ENCODE measurements at regions not wholly inside any gene's neighbourhood (a gene's known extent, or its start where the extent isn't known, plus 50 kb on each side); places are given as distances from the start of the nearest gene placed in this dataset.
"Not testable (repeated sequence)": the region's sequence is repeated elsewhere in the genome, so short reads cannot be mapped to it uniquely, and the experiment has no call there.

- in situ Hi-C loops (cut with HindIII; ENCODE audit: low sequenced_read_pairs) = no loop called here
- DNase-seq (ENCODE audit: low spot score) = no peak
These were observed 144.0 kb downstream of the SPTSSA start for GRCh38 chr14:34318014-34318413.

GRCh38 chr14:34310724-34311123 is 151.3 kb downstream of the SPTSSA start:
- in situ Hi-C loops (cut with HindIII; ENCODE audit: low sequenced_read_pairs) = no loop called here
- DNase-seq (ENCODE audit: low spot score) = no peak

DNA sequence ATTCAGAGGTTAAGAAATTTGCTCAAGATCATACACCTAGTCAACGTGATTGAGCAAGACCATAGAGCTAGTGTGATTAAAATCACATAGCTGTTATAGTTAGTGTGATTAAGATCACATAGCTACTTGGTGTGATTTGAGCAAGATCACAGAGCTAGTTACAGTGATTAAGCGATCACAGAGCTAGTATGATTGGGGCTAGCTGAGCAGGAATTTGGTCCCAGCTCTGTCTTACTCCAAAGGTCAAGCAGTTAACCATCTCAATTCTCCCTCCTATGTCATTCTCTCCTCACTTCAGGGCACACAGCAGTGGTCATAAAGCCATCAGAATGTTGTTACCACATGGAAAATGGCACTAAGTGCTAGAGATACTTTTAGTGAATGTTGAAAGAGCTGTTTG is 158.2 kb downstream of the SPTSSA start:
- in situ Hi-C loops (cut with HindIII; ENCODE audit: low sequenced_read_pairs) = no loop called here

DNA sequence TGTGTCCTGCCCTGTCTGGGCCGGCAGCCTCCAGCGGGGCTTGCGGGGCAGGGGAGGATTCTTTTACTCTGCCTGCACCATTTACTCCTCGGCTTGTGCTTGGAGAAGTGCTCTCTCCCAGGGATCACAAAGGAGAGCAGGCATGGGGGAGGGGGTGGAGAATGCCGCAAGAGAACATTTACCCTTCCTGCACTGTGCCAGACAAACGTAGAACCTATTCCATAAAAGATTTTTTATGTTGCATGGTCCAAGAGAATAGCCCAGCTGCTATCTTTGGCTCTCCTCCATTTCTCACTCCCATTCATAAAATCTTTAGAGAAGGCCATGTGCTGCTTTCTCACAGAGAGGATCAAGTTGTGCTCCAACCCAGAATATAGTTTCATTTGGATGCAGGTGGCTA is 159.4 kb downstream of the SPTSSA start:
- in situ Hi-C loops (cut with HindIII; ENCODE audit: low sequenced_read_pairs) = no loop called here
- peak; percentile 36 for DNase-seq (ENCODE audit: low spot score)

More for the DNA sequence above, 158.2 kb downstream of the SPTSSA start:
- DNase-seq (ENCODE audit: low spot score) = no peak

- DNase-seq (ENCODE audit: low spot score) = peak; percentile 20
- in situ Hi-C loops (cut with HindIII; ENCODE audit: low sequenced_read_pairs) = no loop called here
These were observed 160.9 kb downstream of the SPTSSA start for GRCh38 chr14:34300882-34301734.

GRCh38 chr14:34300330-34300729 is 161.7 kb downstream of the SPTSSA start:
- in situ Hi-C loops (cut with HindIII; ENCODE audit: low sequenced_read_pairs) = no loop called here

DNA sequence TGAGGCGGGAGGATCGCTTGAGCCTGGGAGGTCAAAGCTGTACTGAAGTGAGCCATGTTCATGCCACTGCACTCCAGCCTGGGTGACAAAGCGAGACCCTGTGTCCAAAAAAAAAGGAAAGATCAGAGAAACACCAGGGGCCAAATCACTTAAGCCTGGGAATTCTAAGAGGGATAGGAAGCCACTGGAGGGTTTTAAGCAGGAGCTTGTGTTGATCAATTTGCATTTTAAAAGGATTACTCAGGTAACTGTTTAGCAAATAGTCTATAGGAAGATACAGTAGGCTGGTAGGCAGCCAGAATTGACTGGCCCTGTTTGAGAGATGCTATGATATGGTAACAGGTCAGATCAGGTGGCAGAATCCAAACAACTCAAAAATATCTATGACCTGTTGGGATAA is 162.7 kb downstream of the SPTSSA start:
- no peak for DNase-seq (ENCODE audit: low spot score)
- in situ Hi-C loops (cut with HindIII; ENCODE audit: low sequenced_read_pairs) = no loop called here

More at GRCh38 chr14:34300330-34300729, 161.7 kb downstream of the SPTSSA start:
- no peak for DNase-seq (ENCODE audit: low spot score)

DNA sequence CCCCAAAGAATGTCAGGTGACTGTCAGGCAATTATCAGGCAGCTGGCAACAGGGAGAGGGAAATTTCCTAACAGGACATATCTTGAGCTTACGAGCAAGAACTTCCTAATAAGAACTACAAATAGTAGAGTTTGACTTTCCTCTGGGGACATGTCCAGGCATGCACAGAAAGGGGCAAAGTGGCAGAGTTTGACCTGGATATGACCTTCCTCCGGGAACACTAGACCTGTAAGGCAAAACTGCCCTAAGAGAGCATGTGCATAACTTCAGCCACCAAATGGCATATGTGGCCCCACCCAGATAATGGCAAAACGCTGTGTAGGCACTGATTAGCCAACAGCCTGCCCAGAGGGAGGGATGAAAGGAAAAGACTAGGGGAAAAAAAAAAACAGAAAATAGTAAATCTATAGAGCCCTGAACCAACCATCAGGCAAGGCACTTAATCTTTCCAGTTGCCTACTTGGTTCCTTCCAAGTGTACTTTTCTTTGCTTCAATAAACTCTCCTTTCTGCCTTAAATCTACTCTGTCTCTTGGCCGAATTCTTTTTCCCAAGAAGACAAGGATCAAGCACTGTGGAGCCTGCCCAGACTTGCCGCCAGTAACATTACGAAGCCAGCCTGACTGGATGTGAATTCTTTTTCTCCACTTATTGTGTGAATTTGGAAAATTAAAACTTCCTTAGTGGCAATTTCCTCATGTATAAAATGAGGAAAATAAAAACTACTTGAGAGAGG is 164.1 kb downstream of the SPTSSA start:
- in situ Hi-C loops (cut with HindIII; ENCODE audit: low sequenced_read_pairs) = no loop called here
- DNase-seq (ENCODE audit: low spot score) = no peak

DNA sequence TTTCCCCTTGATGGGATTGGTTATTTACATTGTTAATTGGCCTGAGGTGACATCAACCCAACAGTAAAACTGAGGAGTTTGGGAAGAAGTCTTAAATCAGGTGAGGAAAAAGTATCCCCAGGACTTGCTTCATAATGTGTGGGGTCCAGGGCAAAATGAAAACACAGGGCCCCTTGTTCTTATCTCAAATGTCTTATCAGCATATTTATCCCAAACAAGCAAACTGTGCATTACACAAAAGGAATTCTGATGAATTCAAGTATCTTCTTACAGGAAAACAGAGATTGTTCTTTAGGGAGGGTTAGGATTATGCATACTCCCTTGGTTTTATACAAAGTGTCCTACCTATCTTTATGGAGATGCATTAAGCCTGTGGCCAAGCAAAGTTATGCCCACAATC is 178.4 kb downstream of the SPTSSA start:
- in situ Hi-C loops (cut with HindIII; ENCODE audit: low sequenced_read_pairs) = no loop called here

DNA sequence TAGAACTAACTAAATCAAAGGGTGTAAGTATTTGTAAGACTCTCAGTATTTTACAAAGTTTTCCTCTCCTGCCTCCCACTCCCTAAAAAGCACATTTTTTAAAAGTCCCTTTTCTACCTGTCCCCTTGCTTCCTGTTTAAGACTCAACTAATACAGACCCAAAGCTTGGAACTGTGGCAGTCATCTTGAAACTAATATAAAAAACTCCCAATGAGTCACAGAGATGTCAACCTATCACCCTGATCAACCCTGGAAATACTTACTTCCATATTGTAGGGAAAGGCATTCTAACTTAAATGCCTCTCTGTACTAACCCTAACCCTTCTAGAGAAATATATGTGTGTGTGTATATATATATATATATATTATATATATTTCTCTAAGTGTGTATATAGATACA is 184.8 kb downstream of the SPTSSA start:
- in situ Hi-C loops (cut with HindIII; ENCODE audit: low sequenced_read_pairs) = no loop called here
- no peak for DNase-seq (ENCODE audit: low spot score)

More for the DNA sequence above, 178.4 kb downstream of the SPTSSA start:
- no peak for DNase-seq (ENCODE audit: low spot score)

- in situ Hi-C loops (cut with HindIII; ENCODE audit: low sequenced_read_pairs) = no loop called here
- DNase-seq (ENCODE audit: low spot score) = no peak
These were observed 186.5 kb downstream of the SPTSSA start for GRCh38 chr14:34275530-34275929.

- in situ Hi-C loops (cut with HindIII; ENCODE audit: low sequenced_read_pairs) = no loop called here
- no peak for DNase-seq (ENCODE audit: low spot score)
These were observed 187.0 kb downstream of the SPTSSA start for GRCh38 chr14:34275078-34275477.

DNA sequence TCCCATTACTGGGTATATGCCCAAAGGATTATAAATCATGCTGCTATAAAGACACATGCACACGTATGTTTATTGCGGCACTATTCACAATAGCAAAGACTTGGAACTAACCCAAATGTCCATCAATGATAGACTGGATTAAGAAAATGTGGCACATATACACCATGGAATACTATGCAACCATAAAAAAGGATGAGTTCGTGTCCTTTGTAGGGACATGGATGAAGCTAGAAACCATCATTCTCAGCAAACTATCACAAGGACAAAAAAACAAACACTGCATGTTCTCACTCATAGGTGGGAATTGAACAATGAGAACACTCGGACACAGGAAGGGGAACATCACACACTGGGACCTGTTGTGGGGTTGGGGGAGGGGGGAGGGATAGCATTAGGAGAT is 188.3 kb downstream of the SPTSSA start:
- DNase-seq (ENCODE audit: low spot score); in situ Hi-C loops (cut with HindIII; ENCODE audit: low sequenced_read_pairs): not testable (repeated sequence)

GRCh38 chr14:34270361-34270760 is 191.7 kb downstream of the SPTSSA start:
- DNase-seq (ENCODE audit: low spot score) = no peak
- in situ Hi-C loops (cut with HindIII; ENCODE audit: low sequenced_read_pairs) = no loop called here

DNA sequence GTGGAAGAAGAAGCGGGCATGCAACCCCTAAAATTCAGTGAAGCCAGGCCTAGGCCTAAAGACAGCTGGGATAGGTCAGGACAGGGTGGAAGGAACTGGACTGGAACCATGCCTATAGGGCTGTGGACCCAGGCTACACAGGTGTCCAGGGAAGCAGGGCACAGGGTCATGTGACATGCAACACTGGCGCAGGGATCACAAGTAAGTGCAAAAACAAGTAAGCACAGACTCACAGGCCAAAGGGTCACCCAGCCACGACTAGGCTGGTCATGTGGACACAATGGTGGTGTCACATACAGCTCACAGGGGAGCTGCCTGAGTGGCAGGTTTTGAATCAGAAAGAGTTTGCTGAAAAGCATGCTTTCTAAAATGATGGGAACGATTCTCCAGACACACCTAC is 195.7 kb downstream of the SPTSSA start:
- in situ Hi-C loops (cut with HindIII; ENCODE audit: low sequenced_read_pairs) = no loop called here
- no peak for DNase-seq (ENCODE audit: low spot score)

DNA sequence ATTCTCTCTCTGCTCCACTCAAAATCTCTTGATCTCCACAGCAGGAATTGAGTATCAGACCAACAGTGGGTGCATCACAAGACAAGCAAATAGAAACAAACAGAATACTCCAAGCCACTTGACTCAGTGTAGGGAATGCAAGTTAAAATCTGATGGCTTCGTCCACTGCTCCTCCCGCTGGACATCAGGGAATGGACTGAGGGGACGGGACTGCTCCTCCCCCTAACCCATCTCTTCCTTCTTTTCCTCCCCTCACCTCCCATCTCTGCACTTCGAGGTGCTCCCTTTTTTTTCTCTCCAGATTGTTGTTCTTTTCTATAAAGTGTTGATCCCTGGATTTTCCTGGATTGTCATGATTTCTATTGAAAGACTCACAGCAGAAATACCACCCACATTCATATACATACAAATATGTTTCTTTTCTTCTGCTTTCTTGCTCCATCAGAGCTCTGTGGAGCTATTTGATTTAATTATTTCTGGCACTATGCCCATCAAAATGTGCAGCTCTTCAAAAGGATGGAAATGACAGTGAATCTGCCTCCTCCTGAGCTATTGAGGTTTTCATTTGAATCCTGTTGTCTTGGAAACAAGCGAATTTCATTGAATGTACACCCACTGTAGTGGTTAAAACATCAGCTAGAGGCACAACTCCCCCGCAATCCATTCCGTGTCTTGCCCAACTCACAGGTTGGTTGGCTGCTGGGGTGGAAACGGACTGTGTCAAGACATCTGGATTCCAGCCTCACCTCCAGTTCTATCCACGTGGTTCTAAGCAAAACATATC is 199.7 kb downstream of the SPTSSA start:
- no peak for DNase-seq (ENCODE audit: low spot score)
- in situ Hi-C loops (cut with HindIII; ENCODE audit: low sequenced_read_pairs) = no loop called here

DNA sequence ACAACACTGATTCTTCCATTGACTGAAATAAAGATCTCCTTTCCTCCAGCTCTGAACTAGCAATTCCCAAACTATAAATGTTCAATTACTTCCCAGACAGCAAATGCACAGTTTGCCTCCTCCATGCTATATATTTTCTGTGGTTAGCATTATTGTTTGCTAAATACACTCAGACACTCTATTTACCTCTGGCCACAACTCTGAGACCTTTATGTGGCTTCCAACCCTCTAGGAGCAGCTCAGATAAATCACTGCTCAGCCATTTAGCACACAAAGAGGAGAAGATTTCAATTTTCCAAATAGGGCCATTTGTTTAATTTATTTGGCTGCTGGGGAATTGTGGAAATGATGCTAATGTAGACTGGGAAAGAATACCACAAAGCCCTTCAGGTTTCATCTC is 202.0 kb downstream of the SPTSSA start:
- DNase-seq (ENCODE audit: low spot score) = no peak
- in situ Hi-C loops (cut with HindIII; ENCODE audit: low sequenced_read_pairs) = no loop called here

DNA sequence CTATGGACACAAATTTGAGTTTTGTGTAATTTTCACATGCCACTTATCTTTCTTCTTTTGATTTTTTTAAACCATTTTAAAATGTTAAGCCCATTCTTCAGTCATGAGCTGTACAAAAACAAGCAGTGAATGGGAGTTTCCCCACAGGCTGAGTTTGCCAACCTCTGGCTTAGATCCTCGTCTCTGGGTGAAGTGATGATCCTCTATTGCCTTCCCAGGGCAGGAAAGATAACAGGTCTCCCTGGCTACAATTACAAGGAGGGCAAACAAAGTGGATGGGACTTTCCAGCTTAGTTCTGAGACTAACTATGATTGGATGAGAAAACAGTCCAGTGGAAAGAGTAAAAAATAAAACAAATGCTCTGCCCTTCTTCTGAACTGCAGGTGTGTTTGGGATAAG is 203.7 kb downstream of the SPTSSA start:
- in situ Hi-C loops (cut with HindIII; ENCODE audit: low sequenced_read_pairs) = no loop called here
- no peak for DNase-seq (ENCODE audit: low spot score)

DNA sequence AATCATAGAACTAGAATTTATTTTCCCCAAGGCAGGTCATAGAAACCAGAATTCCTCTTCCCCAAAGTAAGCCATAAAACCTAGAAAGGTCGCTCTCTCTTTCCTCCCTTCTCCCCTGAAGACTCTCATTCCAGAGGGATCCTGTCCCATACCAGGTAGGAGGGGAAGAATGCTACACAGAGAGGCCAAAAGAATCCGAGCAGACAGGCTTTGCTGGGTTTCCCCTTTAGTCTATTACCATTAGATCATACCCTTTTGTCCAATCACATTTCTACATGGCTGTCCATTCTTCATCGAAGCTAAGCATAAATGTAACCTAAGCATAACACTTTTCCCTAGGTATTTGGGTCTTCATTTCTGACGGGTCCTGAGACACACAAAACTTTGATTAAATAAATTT is 204.5 kb downstream of the SPTSSA start:
- in situ Hi-C loops (cut with HindIII; ENCODE audit: low sequenced_read_pairs) = no loop called here

GRCh38 chr14:34256223-34256622 is 205.8 kb downstream of the SPTSSA start:
- DNase-seq (ENCODE audit: low spot score) = no peak
- in situ Hi-C loops (cut with HindIII; ENCODE audit: low sequenced_read_pairs) = no loop called here

More for the DNA sequence above, 204.5 kb downstream of the SPTSSA start:
- DNase-seq (ENCODE audit: low spot score) = no peak
